ENCODE measurements at regions not wholly inside any gene's neighbourhood (a gene's known extent, or its start where the extent isn't known, plus 50 kb on each side); places are given as distances from the start of the nearest gene placed in this dataset.

DNA sequence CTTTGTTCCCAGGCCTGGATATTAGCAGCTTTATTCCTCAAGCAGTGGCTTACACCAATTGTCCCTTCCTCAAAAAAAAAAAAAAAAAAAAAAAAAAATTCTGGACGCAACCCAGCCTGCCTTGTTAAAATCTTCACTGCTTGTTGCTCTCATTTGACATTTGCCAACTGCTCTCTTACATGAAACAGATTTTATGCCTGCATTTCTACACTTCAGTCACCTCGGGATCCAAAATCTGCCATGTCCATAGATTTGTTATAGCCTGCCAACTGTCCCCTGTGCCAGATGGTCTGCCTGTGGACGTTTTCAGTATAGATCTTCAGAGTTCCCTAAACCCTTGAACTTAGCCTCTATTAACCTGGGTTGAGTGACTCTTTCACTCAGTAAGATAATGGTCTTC lies 651.5 kb downstream of the FSCB start:
- TF ChIP-seq, protein P1, sequence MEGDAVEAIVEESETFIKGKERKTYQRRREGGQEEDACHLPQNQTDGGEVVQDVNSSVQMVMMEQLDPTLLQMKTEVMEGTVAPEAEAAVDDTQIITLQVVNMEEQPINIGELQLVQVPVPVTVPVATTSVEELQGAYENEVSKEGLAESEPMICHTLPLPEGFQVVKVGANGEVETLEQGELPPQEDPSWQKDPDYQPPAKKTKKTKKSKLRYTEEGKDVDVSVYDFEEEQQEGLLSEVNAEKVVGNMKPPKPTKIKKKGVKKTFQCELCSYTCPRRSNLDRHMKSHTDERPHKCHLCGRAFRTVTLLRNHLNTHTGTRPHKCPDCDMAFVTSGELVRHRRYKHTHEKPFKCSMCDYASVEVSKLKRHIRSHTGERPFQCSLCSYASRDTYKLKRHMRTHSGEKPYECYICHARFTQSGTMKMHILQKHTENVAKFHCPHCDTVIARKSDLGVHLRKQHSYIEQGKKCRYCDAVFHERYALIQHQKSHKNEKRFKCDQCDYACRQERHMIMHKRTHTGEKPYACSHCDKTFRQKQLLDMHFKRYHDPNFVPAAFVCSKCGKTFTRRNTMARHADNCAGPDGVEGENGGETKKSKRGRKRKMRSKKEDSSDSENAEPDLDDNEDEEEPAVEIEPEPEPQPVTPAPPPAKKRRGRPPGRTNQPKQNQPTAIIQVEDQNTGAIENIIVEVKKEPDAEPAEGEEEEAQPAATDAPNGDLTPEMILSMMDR (IDR thresholded peaks at IDR 0.05): no peak
- TF ChIP-seq POLR2AphosphoS5 (IDR thresholded peaks at IDR 0.05; ENCODE audit: insufficient read depth in 1 of 2, low read depth in 1 of 2) (no peak), POLR2A (IDR thresholded peaks at IDR 0.05) (no peak)
- intact Hi-C loops (cut with DNase I): no loop called here
- no peak overlapping the region for H3K27ac ChIP-seq
- H3K36me3 ChIP-seq: no peaks in the 10 kb centered on the region
- no peaks in the 10 kb centered on the region for H3K27me3 ChIP-seq
- H3K4me3 ChIP-seq: no peak overlapping the region
- H3K4me1 ChIP-seq: no peaks in the 10 kb centered on the region
- DNase-seq (ENCODE audit: extremely low spot score in 2 of 2): no peak
- no peaks in the 10 kb centered on the region for H3K9me3 ChIP-seq

DNA sequence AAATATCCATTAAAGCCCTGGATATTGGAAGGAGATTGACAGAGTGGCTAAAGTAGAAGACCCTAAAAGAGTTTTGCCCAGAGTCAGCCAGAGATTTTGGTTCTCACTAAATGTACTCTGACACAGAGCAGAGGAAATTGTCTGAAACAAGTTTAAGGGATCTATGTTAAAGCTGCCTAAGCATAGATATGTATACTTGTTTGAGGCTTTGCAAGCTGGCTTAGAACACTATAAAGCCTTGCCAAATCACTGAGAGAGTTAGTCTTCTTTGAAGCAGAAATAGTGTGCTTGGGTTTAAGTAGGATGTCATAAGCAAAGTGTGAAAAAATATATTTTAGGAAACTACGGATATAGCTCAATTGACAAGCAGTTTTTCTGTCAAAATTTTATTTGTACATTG lies 653.5 kb downstream of the FSCB start:
- H3K4me3 ChIP-seq: no peak overlapping the region
- no peak for DNase-seq (ENCODE audit: extremely low spot score in 2 of 2)
- intact Hi-C loops (cut with DNase I): no loop called here
- no peaks in the 10 kb centered on the region for H3K27me3 ChIP-seq
- H3K36me3 ChIP-seq: no peaks in the 10 kb centered on the region
- H3K9me3 ChIP-seq: no peaks in the 10 kb centered on the region
- TF ChIP-seq, protein P1 (IDR thresholded peaks at IDR 0.05): no peak
- TF ChIP-seq POLR2AphosphoS5 (IDR thresholded peaks at IDR 0.05; ENCODE audit: insufficient read depth in 1 of 2, low read depth in 1 of 2): no peak
- no peak for TF ChIP-seq POLR2A (IDR thresholded peaks at IDR 0.05)
- no peak overlapping the region for H3K27ac ChIP-seq
- no peaks in the 10 kb centered on the region for H3K4me1 ChIP-seq

DNA sequence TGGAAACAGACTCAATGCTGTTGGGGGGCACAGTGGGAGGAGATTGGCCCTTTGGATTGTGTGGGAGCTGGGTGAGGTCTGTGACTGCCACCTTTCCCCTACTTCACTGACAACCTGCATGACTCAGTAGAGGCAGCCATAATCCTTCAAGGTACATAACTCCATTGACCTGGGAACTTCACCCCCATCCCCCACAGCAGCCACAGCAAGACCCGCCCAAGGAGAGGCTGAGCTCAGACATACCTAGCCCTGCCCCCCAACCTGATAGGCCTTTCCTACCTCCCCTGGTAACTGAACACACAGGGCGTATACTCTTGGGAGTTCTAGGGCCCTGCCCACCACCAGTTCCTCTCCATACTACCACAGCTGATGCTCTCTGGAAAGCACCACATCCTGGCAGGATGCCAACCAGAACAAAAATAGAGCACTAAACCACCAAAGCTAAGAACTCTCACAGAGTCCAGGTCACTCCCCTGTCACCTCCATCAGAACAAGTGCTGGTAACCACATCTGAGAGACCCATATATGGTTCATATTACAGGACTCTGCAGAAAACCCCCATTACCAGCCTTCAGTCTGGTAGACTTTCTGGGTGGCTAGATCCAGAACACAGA lies 703.9 kb downstream of the FSCB start:
- Histone ChIP-seq H3K4me1 (no peaks in the 10 kb centered on the region), H3K9me3 (no peaks in the 10 kb centered on the region), H3K27ac (no peak overlapping the region), H3K27me3 (no peaks in the 10 kb centered on the region), H3K36me3 (no peaks in the 10 kb centered on the region), H3K4me3 (no peak overlapping the region)
- no peak for DNase-seq (ENCODE audit: extremely low spot score in 2 of 2)
- intact Hi-C loops (cut with DNase I): no loop called here
- TF ChIP-seq, protein P1 (IDR thresholded peaks at IDR 0.05): no peak
- no peak for TF ChIP-seq POLR2A (IDR thresholded peaks at IDR 0.05)
- no peak for TF ChIP-seq POLR2AphosphoS5 (IDR thresholded peaks at IDR 0.05; ENCODE audit: insufficient read depth in 1 of 2, low read depth in 1 of 2)

DNA sequence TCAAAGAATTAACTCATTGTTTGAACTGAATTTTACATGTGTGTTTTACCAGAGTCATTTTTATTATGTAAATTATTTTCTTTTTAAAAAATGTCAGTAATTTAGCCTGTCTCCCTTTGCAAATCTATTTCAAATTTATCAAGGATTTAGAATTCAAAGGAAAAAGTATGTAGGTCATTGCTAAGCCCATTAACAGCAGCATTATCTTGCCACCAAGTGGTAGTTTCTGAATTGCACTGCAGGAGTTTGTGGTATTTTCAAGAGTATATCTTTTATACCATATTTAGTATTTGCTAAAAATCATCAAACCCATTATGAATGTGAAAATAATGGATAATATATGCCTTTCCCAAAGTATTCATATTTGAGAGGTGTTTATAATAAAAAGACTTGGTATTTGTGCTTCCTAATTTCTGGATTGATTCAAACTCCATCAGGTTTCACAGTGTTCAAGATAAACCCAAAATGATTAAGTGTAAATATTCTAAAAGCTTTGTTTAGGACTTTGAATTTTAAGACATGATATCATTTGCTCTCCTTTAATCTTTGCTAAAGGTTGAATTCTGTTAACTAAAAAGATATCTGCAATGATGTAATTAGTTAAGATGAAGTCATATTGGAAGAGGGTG lies 711.4 kb downstream of the FSCB start:
- Histone ChIP-seq H3K27ac (no peak overlapping the region), H3K9me3 (no peaks in the 10 kb centered on the region), H3K4me1 (no peaks in the 10 kb centered on the region), H3K36me3 (no peaks in the 10 kb centered on the region), H3K27me3 (no peaks in the 10 kb centered on the region), H3K4me3 (no peak overlapping the region)
- TF ChIP-seq, protein P1 (IDR thresholded peaks at IDR 0.05): no peak
- TF ChIP-seq POLR2AphosphoS5 (IDR thresholded peaks at IDR 0.05; ENCODE audit: insufficient read depth in 1 of 2, low read depth in 1 of 2) (no peak), POLR2A (IDR thresholded peaks at IDR 0.05) (no peak)
- intact Hi-C loops (cut with DNase I): no loop called here
- DNase-seq (ENCODE audit: extremely low spot score in 2 of 2): no peak

DNA sequence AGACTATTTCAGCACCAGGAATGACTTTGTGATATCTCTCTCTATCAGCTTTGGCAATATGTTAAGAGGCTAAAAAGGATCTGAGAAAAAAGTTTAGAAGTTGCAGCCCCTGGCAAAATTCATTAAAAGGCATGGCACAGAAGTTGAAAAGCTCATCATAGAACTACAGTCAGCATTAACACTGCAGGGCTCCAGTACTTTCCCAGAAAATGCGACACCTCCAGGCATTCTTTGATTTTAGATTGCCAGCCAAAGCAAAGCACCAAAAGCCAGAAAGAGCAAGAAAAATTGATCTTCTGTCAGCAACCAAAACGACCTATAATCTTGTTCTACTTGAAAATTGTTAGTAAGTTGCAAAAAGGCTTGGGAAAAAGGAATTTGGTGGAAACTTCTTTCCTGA lies 713.5 kb downstream of the FSCB start:
- Histone ChIP-seq H3K27me3 (no peaks in the 10 kb centered on the region), H3K36me3 (no peaks in the 10 kb centered on the region), H3K27ac (no peak overlapping the region), H3K4me3 (no peak overlapping the region), H3K4me1 (no peaks in the 10 kb centered on the region), H3K9me3 (no peaks in the 10 kb centered on the region)
- DNase-seq (ENCODE audit: extremely low spot score in 2 of 2): no peak
- intact Hi-C loops (cut with DNase I): no loop called here
- TF ChIP-seq POLR2AphosphoS5 (IDR thresholded peaks at IDR 0.05; ENCODE audit: insufficient read depth in 1 of 2, low read depth in 1 of 2) (no peak), POLR2A (IDR thresholded peaks at IDR 0.05) (no peak)
- TF ChIP-seq, protein P1 (IDR thresholded peaks at IDR 0.05): no peak
